ENCODE measurements at regions not wholly inside any gene's neighbourhood (a gene's known extent, or its start where the extent isn't known, plus 50 kb on each side); places are given as distances from the start of the nearest gene placed in this dataset.

DNA sequence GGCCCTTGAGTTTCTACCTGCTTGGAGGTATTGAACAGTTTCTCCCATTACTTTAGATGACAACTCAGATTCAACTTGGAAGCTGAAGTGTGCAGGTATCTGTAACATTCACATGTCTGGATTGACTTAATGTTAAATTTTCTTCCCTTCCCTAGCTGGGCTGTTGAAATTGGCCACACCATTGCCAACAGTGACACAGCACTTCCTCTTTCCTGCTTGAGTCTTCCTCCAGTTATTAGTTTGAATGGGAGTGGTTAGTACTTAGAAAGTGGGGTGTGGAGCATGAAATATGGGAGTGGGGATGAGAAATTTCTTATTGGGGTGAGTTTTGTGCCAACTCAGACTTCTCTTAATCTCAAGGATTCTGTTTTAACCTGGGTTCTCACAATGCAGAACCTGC lies 454.9 kb downstream of the KCNJ2 start:
- in situ Hi-C loops (cut with HindIII; ENCODE audit: low sequenced_read_pairs), result no loop called here

DNA sequence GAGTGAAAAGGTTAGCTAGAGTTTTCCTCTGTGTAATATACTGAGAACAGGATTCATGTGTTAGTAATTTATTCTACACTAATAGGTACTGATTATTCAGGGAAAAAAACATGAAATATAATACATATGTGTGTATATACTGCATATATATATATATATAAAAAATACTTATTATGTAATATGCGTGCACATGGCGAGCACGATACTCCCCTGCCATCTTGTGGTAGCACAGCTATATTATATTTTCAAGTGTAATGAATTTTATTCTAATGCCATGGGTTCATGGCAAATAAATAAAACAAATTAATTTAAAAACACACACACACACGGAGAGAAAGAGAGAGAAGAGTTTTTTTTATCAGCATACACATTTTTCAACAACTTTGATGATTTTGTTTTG lies 460.6 kb downstream of the KCNJ2 start:
- in situ Hi-C loops (cut with HindIII; ENCODE audit: low sequenced_read_pairs), result no loop called here

DNA sequence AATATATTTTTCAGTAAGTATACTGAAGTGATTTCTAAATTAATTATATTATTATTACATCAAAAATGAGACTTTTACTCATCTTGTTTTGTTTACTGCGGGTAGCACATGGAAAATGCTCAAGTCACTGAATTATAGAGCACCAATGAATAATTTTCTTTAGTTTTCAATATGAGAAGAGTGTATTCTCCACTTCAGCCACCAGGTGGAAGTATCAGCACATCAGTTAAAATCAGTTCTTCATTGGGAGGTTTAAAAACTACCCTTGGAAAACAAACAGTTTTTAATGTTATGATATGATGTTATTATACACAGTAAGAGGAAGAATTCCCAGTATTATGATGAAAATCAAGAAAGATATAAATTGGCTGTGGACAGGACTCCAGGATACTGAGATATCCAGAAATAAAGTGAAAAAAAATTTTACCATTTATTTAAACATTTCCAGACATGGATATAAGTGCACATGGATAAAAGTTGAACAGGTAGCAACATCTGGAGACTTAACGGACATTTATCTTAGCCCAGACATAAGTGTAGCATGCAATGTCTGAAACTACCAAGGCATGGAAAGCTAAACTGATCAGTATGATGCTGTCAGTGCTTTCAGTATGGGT lies 467.3 kb downstream of the KCNJ2 start:
- in situ Hi-C loops (cut with HindIII; ENCODE audit: low sequenced_read_pairs), result no loop called here

DNA sequence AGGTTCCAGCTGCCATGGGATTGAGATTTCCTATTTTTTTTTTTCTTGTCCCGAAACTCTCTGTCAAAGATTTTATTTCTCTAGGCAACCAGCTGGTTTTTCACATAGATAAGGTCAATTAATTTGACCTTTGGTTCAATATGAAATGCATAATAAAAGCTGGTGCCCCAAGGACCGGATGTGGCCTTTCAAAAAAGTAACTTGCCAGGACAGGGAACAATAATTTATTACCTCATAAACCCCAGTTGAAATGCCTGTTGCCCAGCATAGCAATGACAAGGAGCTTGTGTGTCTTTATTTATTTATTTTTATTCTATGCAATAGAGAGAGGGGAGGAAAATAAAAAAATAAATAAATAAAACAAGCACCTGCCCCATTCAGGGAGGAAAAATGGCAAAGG lies 472.7 kb downstream of the KCNJ2 start:
- in situ Hi-C loops (cut with HindIII; ENCODE audit: low sequenced_read_pairs), result no loop called here

DNA sequence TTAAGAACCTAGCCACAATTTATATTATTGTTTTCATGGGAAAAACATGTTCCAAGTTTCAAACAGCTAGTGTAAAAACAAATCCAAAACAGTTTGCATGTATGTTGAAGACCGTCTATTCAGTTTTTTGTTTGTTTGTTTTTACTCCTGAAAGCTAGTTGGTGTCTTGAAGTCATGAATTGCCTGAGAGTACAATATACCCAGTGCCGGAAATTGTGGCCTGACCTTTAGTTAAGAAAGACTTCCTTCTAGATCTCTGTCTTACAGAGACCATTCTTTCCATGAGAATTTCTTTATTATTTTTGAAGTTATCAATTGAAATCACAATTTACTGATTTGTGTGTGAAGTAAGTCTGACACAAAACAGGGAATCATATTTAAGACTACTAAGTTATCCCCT lies 474.8 kb downstream of the KCNJ2 start:
- in situ Hi-C loops (cut with HindIII; ENCODE audit: low sequenced_read_pairs), result no loop called here

DNA sequence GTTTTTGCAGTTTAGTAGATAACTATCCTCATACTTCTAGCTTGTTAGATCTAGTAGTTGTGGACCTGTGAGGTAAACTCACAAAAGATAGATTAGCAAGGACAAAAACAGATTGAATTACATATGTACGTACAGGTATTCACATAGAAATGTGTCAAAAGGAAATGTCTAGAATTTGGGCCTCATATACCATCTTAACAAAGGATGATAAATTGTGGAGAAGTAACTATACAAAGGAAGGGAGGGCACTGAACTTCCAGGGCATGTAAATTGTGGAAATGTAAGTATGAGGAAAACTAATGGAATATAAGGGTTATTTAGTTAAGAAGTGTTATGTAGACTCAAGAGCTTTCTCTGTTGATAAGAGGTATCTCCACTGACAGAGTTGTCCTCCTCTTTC lies 477.3 kb downstream of the KCNJ2 start:
- in situ Hi-C loops (cut with HindIII; ENCODE audit: low sequenced_read_pairs), result no loop called here

DNA sequence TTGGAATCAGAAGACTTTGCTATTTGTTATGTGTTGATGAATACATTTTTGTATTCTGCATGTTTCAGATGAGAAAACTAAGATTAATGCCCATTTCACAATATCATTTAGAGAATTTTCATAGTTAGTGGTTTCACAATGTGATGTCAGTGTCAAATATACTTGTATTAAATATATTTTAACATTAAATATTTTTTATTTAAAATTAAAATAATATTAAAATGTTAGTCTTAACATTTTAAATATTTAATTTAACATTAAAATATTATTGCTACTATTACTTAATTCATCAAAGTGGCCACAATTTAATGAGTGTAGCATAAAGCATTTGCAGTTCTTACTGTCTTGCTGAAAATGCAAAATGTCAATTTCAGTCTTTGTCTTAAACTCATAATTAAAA lies 478.8 kb downstream of the KCNJ2 start:
- in situ Hi-C loops (cut with HindIII; ENCODE audit: low sequenced_read_pairs), result no loop called here

DNA sequence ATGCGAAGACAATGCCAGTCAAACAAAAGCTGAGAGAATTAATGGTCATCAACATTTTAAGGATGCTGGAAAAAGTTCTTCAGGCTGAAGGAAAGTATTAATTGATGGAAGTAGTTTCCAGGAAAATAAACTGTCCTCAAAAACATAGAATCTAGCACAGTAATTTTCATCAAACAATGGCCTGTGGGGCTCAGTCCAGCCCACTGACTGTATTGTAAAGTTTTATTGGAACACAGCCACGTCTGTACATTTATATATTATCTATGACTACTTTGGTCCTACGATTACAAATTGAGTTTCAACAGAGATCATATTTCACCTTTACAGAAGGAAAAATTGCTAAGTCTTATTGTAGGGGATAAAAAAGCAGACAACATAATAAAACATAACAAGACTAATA lies 484.5 kb downstream of the KCNJ2 start:
- in situ Hi-C loops (cut with HindIII; ENCODE audit: low sequenced_read_pairs), result no loop called here

DNA sequence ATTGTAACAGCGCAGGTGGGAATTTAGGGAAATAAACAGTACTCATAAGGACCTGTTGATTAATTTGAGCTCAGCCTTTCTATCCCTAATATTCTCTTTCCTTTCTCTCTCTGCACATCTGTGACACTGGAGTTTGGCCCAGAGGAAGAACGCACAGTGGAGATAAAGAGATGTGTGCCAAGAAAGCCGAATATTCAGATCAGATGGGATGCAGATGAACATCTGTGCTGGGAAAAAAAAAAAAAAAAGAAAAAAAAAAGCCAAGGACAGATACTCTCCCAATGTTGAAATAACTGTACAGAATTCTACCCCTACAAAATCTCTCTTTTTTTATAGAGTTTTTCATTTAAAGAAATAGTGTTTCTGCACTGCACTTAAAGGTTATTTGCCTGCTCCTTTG lies 485.4 kb downstream of the KCNJ2 start:
- in situ Hi-C loops (cut with HindIII; ENCODE audit: low sequenced_read_pairs), result no loop called here

DNA sequence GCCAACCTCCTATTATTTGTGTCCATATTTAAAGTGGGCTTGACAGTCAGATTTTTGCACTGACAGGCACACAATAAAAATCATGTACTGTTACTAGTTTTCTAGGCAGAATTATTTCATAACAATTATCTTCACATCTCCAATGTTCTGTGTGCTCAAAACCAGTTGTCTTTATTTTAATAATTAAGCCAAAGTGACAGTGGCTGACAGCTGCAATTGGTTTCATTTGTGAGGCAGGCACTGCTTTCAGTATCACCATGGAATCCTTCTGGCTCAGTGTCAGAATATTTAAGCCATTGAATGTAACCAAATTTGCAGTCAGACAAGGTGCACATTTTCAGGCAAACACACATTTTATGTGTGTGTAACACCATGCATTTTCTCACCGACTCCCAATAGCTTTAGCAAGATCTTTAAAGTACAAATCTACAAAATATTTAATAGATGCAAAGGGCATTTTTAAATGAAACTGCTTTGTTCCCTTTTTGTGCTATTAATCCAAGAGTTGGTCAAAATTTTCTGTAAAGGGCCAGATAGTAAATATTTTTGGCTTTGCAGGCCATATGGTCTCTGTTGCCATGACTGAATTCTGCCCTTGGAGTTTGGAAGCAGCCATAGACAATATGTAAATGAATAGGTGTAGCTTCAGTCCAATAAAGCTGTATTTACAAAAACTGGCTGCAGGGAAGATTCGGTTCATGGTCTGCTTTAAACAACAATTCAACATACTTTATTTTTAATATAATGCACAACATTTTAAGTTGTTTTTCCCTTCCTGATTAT lies 486.0 kb downstream of the KCNJ2 start:
- in situ Hi-C loops (cut with HindIII; ENCODE audit: low sequenced_read_pairs), result no loop called here

DNA sequence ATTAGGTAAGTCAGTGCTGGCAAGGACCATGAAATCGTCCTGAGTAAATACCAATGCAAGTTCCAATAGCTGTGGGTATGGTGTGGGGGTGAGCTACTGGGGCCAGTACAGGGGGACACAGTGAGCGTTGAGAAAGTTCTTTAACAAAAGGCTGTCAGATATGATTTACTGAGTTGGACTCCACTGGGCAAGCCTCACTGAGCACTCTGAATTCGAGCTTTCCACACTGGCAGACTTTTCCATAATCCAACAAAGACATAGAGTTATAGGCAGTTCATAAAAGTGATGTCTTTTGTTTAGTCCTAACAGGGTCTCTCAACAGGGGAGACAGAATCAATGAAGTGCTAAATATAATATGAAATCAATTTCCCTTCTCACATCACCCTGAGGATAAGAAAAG lies 489.0 kb downstream of the KCNJ2 start:
- in situ Hi-C loops (cut with HindIII; ENCODE audit: low sequenced_read_pairs), result no loop called here

DNA sequence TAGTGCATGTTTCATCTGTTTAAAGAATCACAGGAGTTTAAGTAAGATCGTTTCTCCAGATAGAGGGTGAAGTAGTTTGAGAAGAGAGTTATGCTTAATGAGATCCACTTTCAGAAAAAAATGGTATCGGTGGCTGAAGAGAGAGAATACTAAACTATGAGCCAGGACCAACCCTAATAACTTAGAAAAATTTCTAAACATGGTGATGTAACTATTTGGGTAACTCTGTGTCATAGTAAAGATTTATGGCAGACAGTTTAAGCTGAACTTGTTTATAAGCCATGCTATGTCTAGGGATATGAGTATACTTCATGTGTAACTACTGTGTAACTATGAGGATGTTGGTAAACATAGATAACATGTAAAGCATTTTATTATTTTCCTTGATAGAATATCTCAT lies 489.5 kb downstream of the KCNJ2 start:
- in situ Hi-C loops (cut with HindIII; ENCODE audit: low sequenced_read_pairs), result no loop called here

DNA sequence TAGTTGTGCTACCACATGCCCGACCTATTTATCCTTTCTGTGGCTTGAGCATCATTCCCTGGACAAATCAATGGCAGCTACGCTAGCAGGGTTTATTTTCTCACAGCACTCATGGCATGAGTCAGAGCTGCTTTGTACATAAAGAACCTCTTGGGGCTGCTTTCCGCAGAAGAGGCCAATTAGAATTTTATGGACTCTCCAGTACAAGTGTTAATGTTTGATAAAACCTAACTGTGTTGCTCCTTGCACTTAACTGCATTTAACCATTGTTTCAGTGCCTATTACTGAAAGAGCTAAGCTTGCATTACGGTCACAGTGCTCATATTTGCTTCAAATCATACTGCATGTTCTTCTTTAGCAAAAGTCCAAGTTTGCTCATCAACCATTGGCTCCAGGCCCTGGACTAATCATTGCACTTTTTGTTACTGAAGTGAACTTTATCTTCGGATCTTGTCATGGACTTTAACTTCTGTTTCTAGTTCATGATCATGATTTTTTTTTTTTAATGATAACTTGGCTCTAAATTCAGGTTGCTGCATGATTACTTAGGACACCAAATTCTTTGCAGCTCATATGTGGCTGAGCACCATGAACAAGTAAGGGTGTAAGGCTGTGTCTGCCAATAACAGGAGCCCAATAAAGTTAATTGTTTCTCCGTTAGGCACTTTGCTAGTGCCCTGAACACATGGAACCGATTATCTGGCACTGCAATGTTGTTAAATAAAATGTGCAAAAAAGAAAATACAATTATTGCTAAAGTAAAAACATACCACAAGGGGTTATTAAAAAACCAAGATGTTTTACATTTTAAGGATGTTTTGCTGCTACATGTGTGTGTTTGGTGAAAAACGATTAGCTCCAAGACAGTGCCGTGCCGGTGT lies 492.2 kb downstream of the KCNJ2 start:
- in situ Hi-C loops (cut with HindIII; ENCODE audit: low sequenced_read_pairs), result no loop called here

DNA sequence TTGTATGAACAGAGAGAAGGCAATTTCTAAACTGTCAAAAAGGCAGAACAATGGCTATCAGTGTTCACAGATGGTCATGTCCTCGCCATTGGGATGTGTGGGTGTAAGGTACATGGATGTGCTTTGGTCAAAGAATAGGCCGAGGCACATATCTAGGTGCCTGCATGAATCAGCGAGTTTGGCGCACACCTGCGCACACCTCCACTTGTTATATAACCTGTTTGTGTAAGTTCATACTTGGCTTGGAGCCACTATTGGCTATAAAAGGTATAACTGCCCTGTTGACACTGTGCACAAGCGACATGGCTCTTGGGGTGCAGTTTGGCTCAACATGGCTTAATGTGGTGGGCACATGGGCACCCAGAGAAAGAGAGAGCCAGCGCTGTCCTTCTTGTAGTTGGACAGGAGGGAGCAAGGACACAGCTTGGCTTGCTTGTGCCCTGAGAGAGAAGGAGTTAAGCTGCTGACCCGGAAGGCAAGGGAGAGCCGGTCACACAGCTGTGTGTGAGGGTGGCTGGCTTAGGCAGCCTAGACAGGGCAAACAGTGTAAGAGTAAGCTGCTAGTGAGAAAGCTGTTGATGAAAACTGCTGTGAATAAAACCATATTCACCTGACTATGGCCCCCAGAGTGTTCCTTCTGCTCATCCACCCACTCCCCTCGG lies 499.1 kb downstream of the KCNJ2 start:
- in situ Hi-C loops (cut with HindIII; ENCODE audit: low sequenced_read_pairs), result no loop called here

DNA sequence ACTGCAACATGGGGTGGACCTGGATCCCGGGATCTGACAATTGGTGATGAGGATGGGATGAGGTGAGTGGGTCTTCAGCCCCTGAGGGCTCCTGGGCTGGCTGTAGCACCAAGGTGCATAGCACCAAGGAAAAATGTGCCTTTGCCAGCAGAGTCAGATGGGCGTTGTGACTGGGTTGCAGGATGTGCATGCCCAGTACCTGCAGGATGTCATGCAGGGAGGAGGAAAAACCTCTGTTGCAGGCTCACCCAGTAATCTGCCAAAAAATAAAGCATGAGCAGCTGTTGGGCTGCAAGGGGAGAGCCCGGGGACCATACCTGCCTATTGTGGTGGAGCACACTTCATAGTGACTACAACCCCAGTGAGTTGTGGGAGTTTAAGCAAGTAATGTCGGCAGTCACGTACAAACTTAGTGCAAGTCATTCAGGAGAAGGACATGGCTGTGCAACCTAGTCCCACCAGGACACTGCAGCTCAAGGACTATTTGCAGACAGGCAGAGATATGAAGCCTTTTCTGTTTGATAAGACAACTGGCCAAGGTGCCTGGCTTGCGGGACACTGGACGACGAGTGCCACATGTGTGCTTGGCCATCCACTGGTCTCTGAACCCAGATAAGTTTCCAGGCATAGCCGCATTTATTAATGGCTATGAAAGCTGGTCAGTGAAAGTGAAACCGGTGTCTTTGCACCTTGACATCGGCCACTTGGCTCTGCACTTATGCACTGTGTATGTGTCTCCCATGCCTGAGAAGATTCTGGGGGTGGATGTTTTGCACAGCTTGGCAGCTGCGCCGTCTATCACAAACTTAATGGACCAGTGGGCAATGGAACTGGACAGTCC lies 499.8 kb downstream of the KCNJ2 start:
- in situ Hi-C loops (cut with HindIII; ENCODE audit: low sequenced_read_pairs), result no loop called here

DNA sequence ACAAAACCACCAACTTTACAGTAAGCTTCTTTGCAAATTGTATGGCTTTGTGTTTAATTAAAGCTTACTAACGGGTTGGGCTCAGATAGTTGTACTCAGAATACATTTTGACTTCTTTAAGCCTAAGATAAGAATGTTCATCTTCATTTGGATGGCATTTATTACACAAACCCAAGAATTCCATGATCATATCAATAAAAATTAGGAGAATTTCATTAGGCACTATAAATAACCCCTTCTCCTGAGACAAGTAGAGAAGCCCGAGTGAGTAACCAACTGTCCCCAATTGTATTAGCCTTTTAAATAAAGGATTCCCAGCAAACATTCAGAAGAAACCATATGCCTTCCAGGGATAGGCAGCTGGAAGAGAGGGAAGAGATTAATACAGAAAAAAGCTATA lies 504.7 kb downstream of the KCNJ2 start:
- in situ Hi-C loops (cut with HindIII; ENCODE audit: low sequenced_read_pairs), result no loop called here

DNA sequence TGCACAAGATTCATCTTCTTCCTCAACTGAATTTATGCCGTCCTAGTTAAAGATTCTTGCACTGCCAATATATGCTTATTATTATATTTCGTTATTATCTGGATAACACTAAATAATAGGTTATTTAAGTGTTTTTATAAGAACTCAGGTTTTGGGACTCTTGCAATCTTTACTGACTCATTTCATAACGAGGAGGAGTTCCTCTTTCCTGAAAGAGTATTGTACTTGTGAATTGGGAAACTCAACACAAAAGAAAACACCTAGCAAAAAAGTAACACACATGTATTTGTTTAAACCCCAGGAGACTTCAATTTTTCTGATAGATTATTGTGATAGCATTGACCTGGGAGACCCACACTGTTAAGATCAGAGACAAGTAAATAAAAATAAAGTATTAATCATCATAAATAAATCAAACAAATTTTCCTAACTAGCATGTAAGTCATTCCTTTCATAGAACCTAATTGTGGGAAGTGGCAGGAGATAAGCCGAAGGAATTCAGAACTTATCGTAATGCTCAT lies 505.8 kb downstream of the KCNJ2 start:
- in situ Hi-C loops (cut with HindIII; ENCODE audit: low sequenced_read_pairs), result no loop called here

DNA sequence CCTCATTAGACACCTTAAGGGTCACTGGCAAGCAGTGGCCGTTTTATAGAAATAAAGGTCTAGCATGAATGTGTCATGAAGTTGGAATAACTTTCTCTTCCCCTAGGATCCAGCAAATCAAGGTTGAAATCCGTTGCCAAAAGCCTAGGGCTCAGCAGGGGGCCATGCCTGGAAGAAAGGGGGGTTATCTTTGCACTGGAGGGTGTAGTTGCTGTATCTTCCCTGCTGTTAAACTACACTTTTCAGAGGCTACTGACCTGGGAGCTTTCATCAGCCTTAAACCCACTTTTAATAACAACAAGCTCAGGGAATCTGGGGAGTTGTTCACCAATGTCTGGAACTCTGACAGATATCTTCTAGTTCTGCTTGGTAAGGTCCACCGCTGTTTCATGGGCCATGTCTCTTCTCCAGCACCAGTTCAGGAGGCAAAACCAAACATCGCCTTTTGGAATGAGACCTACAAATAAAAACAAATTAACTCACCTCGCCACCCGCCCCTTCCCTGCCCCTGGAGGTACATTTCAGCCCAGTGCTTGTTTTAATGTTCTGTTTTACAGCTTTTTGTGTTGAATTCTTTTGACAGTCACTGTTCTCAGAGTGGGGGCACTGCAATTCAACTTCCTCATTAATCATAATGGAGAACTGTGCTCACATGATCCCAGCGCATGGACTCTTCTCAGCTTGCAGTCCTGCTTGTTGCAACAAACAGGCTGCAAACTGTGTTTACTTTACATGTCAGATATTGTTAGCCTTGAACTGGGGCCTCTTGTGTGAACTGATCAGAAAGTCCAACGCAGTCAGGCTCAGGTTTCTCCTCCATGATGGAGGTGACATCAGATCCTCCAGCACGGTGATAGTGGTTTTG lies 508.7 kb downstream of the KCNJ2 start:
- in situ Hi-C loops (cut with HindIII; ENCODE audit: low sequenced_read_pairs), result no loop called here

DNA sequence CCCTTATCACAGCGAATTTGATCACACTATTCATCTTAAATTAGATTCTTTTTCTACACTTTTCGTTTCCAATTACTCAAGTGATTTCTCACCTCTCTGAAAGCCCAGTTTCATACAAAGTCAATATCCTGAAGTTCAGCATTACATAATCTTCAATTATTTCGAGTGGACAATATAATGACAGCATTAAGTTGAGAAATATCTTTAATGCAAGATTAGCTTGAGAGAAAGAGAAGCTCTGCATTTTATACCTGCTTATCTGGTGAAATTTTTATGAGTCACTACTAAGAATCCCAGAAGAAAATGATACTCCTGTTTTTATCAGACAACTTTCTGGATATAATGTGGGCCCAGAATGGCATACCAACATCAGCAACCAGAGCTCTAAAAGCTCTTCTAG lies 509.6 kb downstream of the KCNJ2 start:
- in situ Hi-C loops (cut with HindIII; ENCODE audit: low sequenced_read_pairs), result no loop called here

Data from DLD1 (cell line).